Heart left ventricle (tissue), 13 donors: ENCODE measurements at regions not wholly inside any gene's neighbourhood (a gene's known extent, or its start where the extent isn't known, plus 50 kb on each side); places are given as distances from the start of the nearest gene placed in this dataset.

Experiments used
- CTCF ChIP-seq, 12 donors: fragments of 200-600 bp; sonication (generic) in 4 of 12; IDR thresholded peaks; one replicate each; pipeline versions ENCODE4 v1.5.0 to v1.8.0; 2018 to 2022; ENCODE audit warnings: antibody characterized with exemption in 12 of 12, mild to moderate bottlenecking in 5 of 12
- POLR2A ChIP-seq, 2 donors: fragments of 450-650 bp; IDR thresholded peaks; one replicate each; pipeline ENCODE4 v1.6.1; 2017; ENCODE audit warnings: antibody characterized with exemption in 2 of 2, mild to moderate bottlenecking in 2 of 2, moderate library complexity in 2 of 2
- donor health status: ischemic (EF 13 %, LVEDD 7.1; RV severe dilation, severe dysfunction).
- donor health status: DM: no; HTN: yes; CAD: no.
- donor health status: DM: no; HTN: no; CAD: no.
- donor health status: ischemic (EF 25% LVEDD 6.9; RV normal size, moderate dysfunction).
- donor health status: ischemic (EF 25% LVEDD 5.7; RV mildly dilated, moderate dysfunction).
- donor health status: ischemic (EF 35%, LVEDD 5.7; RV mildly dilated, moderate dysfunction).
- donor health status: nonischemic (EF 11% LVEDD 7.7; RV severe dilation, severe dysfunction).
- donor health status: DM: yes; HTN: yes; CAD: no.
- donor health status: PGD.
- donor health status: ischemic (EF 29% LVEDD 5.4; RV normal size, mild dysfunction).
- donor health status: nonischemic (EF 23%, LVEDD 6.1; RV moderate dilation, normal function).

- TF ChIP-seq CTCF (IDR thresholded peaks at IDR 0.05), result no peak
- no peak for TF ChIP-seq POLR2A (IDR thresholded peaks at IDR 0.05)
Observed at GRCh38 chr13:37978680-37979079, 109.1 kb upstream of the TRPC4 start.
